Dendritic cell treated with granulocyte-macrophage colony-stimulating factor and Interleukin-4, amounts not matched to agents 40 ng/mL and 50 ng/mL, for 4 days (primary cell): ENCODE measurements at regions not wholly inside any gene's neighbourhood (a gene's known extent, or its start where the extent isn't known, plus 50 kb on each side); places are given as distances from the start of the nearest gene placed in this dataset.
"Not testable (repeated sequence)": the region's sequence is repeated elsewhere in the genome, so short reads cannot be mapped to it uniquely, and the experiment has no call there.

Experiments
- H3K27ac Mint-ChIP-seq: one replicate; pipeline ENCODE4 v1.8.0; 2022; ENCODE audit warnings: mild to moderate bottlenecking, mixed read lengths
- H3K27me3 Mint-ChIP-seq: one replicate; pipeline ENCODE4 v1.8.0; 2022; ENCODE audit warnings: mild to moderate bottlenecking, mixed read lengths
- H3K36me3 Mint-ChIP-seq: one replicate; pipeline ENCODE4 v1.8.0; 2022; ENCODE audit warnings: low read depth, mixed read lengths
- H3K4me1 Mint-ChIP-seq: one replicate; pipeline ENCODE4 v1.8.0; 2022; ENCODE audit warnings: low read depth, mixed read lengths
- H3K4me3 Mint-ChIP-seq: one replicate; pipeline ENCODE4 v1.8.0; 2022; ENCODE audit warnings: mild to moderate bottlenecking, moderate library complexity, mixed read lengths
- H3K9me3 Mint-ChIP-seq: one replicate; pipeline ENCODE4 v1.8.0; 2022; ENCODE audit warnings: mixed read lengths
- intact Hi-C: fragments of 100-400 bp; cut with micrococcal nuclease; formaldehyde crosslinking; loops from one replicate; pipeline ENCODE4 v1.15.0; 2022

DNA sequence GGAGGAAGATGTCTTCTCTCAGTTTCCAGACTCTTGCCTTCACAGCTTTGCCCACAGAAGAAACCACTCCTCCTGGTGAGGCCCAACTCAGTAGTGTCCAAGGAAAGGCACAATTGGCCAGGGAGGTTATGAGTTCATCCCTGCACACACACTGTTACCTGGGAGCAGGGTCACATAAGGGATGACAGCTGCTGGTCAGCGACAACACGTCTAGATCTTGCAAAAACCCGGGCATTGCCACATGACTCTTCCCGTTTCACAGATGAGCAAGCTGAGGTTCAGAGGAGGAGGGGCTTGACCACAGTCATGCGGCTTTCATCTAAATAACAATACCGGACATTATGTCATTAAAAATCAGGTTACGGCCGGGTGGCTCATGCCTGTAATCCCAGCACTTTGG is 186.0 kb downstream of the COPRS start:
- H3K27ac Mint-ChIP-seq: no peak overlapping the region
- H3K27me3 Mint-ChIP-seq: peaks cover 20% of the 10 kb centered on the region
- H3K9me3 Mint-ChIP-seq: no peaks in the 10 kb centered on the region
- no peaks in the 10 kb centered on the region for H3K4me1 Mint-ChIP-seq
- no peaks in the 10 kb centered on the region for H3K36me3 Mint-ChIP-seq
- no peak overlapping the region for H3K4me3 Mint-ChIP-seq
- intact Hi-C loops: no loop called here

DNA sequence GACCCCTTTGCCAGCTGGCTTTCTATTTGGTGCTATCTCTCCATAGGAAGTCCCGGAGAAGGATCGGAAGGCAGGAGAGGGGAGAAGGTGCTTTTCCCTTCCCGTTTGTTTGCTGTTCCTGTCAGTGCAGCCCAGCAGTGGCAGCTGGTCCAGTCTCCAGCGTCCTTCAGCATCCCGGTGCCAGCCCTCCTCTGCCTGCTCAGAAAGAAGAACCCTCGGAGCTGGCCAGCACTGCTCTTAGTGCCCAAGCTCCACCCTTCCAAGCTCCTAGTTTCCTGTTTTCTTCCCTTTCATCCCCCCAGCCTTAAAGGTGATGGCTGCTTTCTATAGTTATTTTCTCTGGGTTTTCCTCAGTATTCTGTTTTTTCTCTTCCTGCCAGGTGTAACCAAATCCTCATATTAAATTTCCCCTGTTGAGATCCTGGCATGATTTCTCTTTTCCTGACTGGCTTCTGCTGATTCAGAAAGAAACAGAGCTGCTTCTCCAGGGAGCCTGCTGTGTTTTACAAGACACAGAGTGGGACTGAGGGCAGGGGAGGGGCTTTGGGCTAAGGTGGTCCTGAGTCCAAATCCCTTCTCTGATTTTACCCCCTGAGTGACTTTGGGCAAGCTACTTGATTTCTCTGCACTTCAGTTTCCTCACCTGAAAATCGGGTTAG is 186.8 kb downstream of the COPRS start:
- Mint-ChIP-seq H3K36me3 (no peaks in the 10 kb centered on the region), H3K4me1 (no peaks in the 10 kb centered on the region), H3K9me3 (no peaks in the 10 kb centered on the region), H3K27me3 (peaks cover 21% of the 10 kb centered on the region), H3K4me3 (no peak overlapping the region), H3K27ac (no peak overlapping the region)
- intact Hi-C loops: no loop called here

DNA sequence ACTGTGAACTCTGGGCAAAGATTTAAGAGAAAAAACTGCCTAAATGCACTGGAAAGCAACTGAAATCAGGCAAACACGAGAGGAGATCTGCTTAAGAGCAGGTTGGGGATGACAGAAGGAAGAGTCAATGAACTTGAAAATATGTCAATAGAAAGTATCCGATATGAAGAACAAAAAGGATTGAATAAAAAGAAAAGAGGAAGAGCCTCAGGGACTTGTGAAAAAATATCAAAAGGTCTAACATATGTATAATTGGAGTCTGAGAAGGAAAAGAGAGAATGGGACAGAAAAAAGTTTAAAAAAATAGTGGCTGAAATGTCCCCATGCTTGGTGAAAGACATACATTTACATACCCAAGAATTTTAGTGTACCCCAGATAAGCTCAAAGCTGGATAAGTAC is 195.5 kb downstream of the COPRS start:
- no peak overlapping the region for H3K27ac Mint-ChIP-seq
- H3K36me3 Mint-ChIP-seq: no peaks in the 10 kb centered on the region
- no peak overlapping the region for H3K4me3 Mint-ChIP-seq
- peaks cover 7% of the 10 kb centered on the region for H3K4me1 Mint-ChIP-seq
- intact Hi-C loops: no loop called here
- peaks cover 32% of the 10 kb centered on the region for H3K9me3 Mint-ChIP-seq
- H3K27me3 Mint-ChIP-seq: peaks cover 8% of the 10 kb centered on the region

DNA sequence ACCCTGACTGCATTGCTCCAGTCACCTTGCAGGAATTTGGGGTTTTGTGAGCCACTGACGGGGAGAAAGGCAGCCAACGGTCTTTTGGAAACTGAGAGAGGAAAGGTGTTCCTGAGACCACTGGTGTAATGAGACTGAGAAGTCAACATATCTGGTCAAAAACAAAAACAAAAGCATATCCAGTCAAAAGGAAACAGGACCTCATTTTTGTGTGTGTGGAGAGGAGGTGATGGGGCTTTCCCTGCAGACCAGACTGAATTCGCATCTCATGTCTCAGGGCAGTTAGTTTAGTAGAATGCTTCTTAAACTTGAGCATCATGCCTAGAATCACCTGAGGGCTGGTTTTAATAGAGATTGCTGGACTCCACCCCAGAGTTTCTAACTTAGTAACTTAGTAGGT is 198.4 kb downstream of the COPRS start:
- intact Hi-C loops: no loop called here

DNA sequence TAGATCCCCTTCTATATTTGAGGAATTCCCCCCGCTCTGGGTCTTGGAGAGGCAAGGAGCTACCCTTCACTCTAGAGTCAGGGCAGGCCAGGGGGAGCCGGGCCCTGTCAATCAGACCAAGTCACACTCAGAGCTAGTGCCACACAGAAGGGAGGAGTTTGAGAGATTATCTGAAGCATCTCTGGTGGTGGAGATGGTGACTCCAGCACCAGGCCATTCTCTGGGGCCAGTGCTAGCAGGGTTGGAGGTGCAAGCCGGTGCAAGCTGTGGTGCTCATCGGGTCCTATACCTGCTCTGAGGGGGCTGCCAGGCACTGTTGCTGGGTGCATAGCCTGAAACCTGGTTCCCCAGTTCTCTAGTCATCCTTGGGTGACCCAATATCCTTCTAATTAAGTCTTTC is 201.2 kb downstream of the COPRS start:
- H3K4me1 Mint-ChIP-seq: peaks cover 11% of the 10 kb centered on the region
- H3K36me3 Mint-ChIP-seq: no peaks in the 10 kb centered on the region
- H3K27ac Mint-ChIP-seq: no peak overlapping the region
- H3K9me3 Mint-ChIP-seq: peaks cover 7% of the 10 kb centered on the region
- intact Hi-C loops: no loop called here
- peaks cover 15% of the 10 kb centered on the region for H3K27me3 Mint-ChIP-seq
- H3K4me3 Mint-ChIP-seq: no peak overlapping the region

More for the DNA sequence above, 198.4 kb downstream of the COPRS start:
- Mint-ChIP-seq H3K4me3 (no peak overlapping the region), H3K27me3 (peaks cover 6% of the 10 kb centered on the region), H3K4me1 (peaks cover 7% of the 10 kb centered on the region), H3K27ac (no peak overlapping the region), H3K36me3 (no peaks in the 10 kb centered on the region), H3K9me3 (peaks cover 32% of the 10 kb centered on the region)

DNA sequence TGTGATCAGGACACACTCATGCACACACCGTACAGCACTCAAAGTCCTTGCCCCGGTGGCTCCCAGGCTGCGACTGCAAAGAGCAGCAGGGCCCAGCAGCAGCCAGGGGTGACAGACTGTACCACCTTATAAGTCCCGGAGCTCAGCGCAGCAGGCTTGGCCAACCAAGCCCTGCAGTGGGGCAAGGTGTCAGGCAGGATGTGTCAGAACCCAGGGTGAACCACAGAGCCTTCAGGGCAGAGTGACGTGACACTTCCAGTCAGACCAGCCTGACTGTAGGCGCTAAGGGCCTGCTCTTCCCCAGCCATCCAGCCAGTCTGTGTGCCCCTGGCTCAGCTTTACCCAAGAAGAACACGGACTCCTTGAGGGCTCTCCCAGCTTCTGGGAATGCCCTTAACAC is 204.1 kb downstream of the COPRS start:
- Mint-ChIP-seq H3K4me1 (peaks cover 5% of the 10 kb centered on the region), H3K36me3 (no peaks in the 10 kb centered on the region), H3K9me3 (no peaks in the 10 kb centered on the region), H3K27me3 (peaks cover 16% of the 10 kb centered on the region), H3K4me3 (no peak overlapping the region), H3K27ac (no peak overlapping the region)
- intact Hi-C loops: no loop called here

DNA sequence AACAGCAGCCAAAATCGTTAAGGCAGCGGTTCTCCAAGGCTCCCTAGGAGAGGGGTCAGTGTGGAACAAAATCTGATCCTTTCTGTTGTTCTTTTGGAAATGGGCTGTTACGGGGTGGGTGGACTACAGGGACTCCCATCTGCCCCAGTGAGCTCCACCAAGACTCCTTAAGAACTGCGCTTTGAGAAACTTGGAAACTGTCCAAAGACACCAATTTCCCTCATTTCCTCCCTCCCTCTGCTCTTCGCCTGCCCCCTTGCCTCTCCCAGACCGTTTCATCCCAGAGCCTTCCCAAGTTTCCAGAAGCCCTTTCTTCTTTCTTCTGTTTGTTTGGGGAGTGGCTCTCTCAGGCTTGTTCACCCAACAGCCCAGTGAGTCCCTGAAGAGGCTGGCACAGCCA is 205.4 kb downstream of the COPRS start:
- intact Hi-C loops: no loop called here
- peaks cover 5% of the 10 kb centered on the region for H3K4me1 Mint-ChIP-seq
- H3K36me3 Mint-ChIP-seq: no peaks in the 10 kb centered on the region
- no peak overlapping the region for H3K27ac Mint-ChIP-seq
- no peaks in the 10 kb centered on the region for H3K9me3 Mint-ChIP-seq
- peaks cover 13% of the 10 kb centered on the region for H3K27me3 Mint-ChIP-seq
- H3K4me3 Mint-ChIP-seq: no peak overlapping the region

DNA sequence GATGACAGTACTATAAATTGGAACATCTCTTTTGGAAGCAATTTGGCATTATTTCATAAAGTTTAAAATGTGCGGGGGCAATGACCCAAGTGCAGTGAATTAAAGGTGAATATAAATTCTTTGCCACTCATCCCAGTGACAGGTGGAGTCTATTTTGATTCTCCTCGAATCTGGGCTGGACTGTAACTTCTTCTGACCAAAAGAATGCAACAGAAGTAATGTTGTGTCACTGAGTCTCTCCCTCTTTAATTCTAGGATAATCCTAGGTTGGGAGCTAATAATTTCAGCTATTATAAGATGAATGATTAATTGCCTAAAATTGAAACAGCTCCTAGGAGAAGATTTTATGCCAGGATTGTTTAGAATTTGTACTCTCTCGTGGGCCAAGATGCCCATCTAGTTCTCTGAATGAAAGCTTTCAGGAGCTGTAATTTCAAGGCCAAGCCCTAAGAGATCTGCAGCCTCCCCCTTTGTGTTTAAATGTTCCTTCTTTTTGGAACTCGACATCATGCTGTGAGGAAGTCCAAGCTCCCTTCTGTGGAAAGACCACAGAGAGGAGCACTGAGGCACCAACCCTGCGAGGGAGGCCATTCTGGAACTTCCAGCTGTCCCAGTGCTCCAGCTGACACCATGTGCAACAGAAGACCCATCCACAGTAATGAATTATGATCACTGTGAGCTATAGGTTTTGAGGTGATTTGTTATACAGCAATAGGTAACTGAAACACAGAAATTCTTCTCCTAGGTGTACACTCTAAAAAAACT is 208.1 kb downstream of the COPRS start:
- Mint-ChIP-seq H3K4me1 (peaks cover 5% of the 10 kb centered on the region), H3K27me3 (peaks cover 10% of the 10 kb centered on the region), H3K9me3 (peaks cover 7% of the 10 kb centered on the region), H3K4me3 (no peak overlapping the region), H3K27ac (no peak overlapping the region), H3K36me3 (no peaks in the 10 kb centered on the region)
- intact Hi-C loops: no loop called here

DNA sequence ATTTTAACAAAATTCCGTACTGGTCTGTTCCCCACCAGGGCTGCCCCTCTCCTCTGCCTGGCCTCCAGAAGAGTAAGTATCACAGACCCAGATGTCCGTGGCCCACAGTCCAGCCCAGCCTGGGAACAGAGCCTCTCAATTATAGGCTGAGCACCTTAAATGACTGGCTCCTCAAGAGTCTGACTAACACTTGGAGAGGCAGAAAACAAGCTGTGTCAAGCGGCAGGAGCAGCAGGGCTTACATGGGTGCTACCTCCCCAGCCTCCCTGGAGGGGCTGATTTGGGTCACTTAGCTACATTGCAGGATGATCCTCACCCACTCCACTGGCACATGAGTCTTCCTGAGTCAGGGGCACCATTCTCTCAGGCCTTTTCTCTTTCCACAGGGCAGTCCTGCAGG is 209.7 kb downstream of the COPRS start:
- intact Hi-C loops: loop anchor here (5.0 kb wide), 1 partner anchor 37 kb away; no protein-coding TSS in a partner anchor
- no peaks in the 10 kb centered on the region for H3K36me3 Mint-ChIP-seq
- H3K4me1 Mint-ChIP-seq: peaks cover 5% of the 10 kb centered on the region
- H3K4me3 Mint-ChIP-seq: no peak overlapping the region
- H3K9me3 Mint-ChIP-seq: peaks cover 19% of the 10 kb centered on the region
- peaks cover 5% of the 10 kb centered on the region for H3K27me3 Mint-ChIP-seq
- H3K27ac Mint-ChIP-seq: no peak overlapping the region

DNA sequence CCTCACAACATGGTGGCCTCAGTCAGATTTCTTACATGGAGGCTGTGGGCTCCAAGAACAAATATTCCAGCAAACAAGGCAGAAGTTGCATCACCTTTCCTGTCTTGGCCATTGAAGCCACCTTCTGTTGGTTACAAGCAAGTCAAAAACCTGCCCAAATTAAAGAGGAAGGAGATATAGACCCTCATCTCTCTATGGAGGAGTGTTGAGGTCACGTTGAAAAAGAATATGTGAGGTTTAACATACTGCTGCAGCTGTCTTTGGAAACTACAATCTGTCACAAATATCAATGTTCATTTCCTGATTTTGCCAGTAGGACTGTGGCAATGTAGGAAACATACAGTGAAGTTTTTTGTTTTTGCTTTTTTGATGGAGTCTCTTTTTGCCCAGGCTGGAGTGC is 211.4 kb downstream of the COPRS start:
- no peaks in the 10 kb centered on the region for H3K36me3 Mint-ChIP-seq
- peaks cover 31% of the 10 kb centered on the region for H3K9me3 Mint-ChIP-seq
- no peak overlapping the region for H3K4me3 Mint-ChIP-seq
- H3K27ac Mint-ChIP-seq: no peak overlapping the region
- intact Hi-C loops: loop anchor here (5.0 kb wide), 1 partner anchor 35 kb away; no protein-coding TSS in a partner anchor
- H3K27me3 Mint-ChIP-seq: no peaks in the 10 kb centered on the region
- H3K4me1 Mint-ChIP-seq: no peaks in the 10 kb centered on the region

DNA sequence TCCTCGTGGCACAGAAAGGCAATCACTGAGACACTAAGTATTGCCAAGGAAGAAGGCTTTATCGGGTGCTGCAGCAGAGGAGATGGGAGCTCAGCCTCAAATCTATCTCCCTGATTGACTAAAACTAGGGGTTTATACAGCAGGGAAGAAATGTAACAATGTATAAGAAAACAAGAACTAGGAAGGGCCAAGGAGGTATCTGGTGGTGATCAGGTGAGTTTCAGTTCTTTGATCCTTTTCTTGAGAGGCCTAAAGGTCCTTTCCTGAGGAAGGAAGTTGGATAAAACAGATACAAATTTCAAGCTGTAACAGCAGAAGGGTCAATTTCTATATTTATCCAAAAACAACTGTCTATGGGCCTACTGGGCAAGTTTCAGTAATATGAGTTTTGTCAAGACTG is 212.4 kb downstream of the COPRS start:
- no peaks in the 10 kb centered on the region for H3K27me3 Mint-ChIP-seq
- no peak overlapping the region for H3K4me3 Mint-ChIP-seq
- H3K4me1 Mint-ChIP-seq: no peaks in the 10 kb centered on the region
- intact Hi-C loops: loop anchor here (5.0 kb wide), 1 partner anchor 34 kb away; no protein-coding TSS in a partner anchor
- peaks cover 32% of the 10 kb centered on the region for H3K9me3 Mint-ChIP-seq
- H3K36me3 Mint-ChIP-seq: no peaks in the 10 kb centered on the region
- H3K27ac Mint-ChIP-seq: no peak overlapping the region

DNA sequence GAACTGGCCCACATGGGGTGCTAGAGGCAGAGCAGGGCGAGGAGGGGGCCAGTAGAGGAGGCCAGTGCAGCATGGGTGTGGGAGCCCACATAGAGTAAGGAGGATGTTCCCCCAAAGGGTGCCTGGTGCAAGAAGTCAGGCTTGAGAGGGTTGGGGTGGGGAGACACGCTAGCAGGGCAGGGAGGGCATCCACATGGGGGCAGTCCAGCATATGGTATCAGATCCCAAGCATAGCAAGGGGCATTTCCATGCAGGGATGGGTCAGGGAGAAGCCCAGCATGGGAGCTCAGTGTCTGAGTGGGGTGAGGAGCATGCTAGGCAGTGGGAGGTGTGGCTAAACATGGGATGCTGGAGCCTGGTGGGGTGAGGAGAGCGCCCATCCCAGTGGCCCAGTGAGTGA is 213.7 kb downstream of the COPRS start:
- Mint-ChIP-seq H3K27me3 (no peaks in the 10 kb centered on the region), H3K27ac (no peak overlapping the region), H3K36me3 (no peaks in the 10 kb centered on the region), H3K9me3 (peaks cover 32% of the 10 kb centered on the region), H3K4me1 (no peaks in the 10 kb centered on the region), H3K4me3 (no peak overlapping the region)
- intact Hi-C loops: loop anchor here (5.0 kb wide), 1 partner anchor 33 kb away; no protein-coding TSS in a partner anchor

DNA sequence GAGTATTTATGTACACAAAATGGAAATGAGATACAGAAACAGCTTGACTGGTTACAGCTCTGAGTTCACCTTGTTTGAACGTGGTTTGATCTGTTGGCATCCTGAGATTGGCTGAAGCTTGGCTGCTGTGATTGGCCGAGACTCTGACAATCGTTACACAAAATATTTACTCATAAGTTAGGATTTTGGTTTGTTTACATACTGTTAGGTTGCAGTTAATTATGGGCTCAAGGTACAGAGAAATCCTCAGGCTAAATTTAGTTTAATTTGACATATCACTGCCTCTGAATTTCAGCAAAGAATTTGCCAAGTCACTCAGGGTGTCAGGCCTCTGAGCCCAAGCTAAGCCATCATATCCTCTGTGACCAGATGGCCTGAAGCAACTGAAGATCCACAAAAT is 227.3 kb downstream of the COPRS start:
- Mint-ChIP-seq H3K27me3 (peaks cover 9% of the 10 kb centered on the region), H3K4me3 (no peak overlapping the region), H3K4me1 (peaks cover 8% of the 10 kb centered on the region), H3K27ac (no peak overlapping the region), H3K9me3 (peaks cover 17% of the 10 kb centered on the region), H3K36me3 (no peaks in the 10 kb centered on the region)
- intact Hi-C loops: no loop called here

DNA sequence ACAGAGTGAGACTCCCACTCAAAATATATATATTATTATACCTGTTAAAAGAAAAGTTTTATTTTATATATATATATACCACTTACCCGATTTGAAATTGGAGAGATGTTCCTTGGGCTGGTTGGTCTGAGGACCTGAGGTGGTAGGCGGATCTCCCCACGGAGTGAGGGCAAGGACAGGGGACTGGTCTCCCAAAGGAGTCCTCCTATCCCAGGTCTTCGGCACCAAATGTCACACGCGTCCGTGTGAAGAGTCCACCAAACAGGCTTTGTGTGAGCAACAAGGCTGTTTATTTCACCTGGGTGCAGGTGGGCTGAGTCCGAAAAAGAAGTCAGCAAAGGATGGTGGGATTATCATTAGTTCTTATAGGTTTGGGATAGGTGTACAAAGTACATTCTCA is 228.2 kb downstream of the COPRS start:
- H3K4me1 Mint-ChIP-seq, intact Hi-C loops, H3K36me3 Mint-ChIP-seq, H3K4me3 Mint-ChIP-seq, H3K27ac Mint-ChIP-seq: not testable (repeated sequence)
- Mint-ChIP-seq H3K9me3 (peaks cover 13% of the 10 kb centered on the region), H3K27me3 (peaks cover 11% of the 10 kb centered on the region)
